Tibial nerve (tissue), 4 donors: ENCODE measurements at regions not wholly inside any gene's neighbourhood (a gene's known extent, or its start where the extent isn't known, plus 50 kb on each side); places are given as distances from the start of the nearest gene placed in this dataset.

Experiments
- EP300 ChIP-seq, 2 donors: sonication (generic); formaldehyde crosslinking; IDR thresholded peaks; one replicate each; pipeline ENCODE4 v1.6.1; 2017; ENCODE audit warnings: antibody characterized with exemption in 2 of 2, mild to moderate bottlenecking in 1 of 2
- POLR2A ChIP-seq, 2 donors: fragments of 450-650 bp; IDR thresholded peaks; one replicate each; pipeline ENCODE4 v1.6.1; 2017; ENCODE audit warnings: antibody characterized with exemption in 2 of 2, mild to moderate bottlenecking in 2 of 2, moderate library complexity in 2 of 2
- TF ChIP-seq, protein P1 (sequence below), 5 experiments: fragments of 200-600 bp in 3 of 5; fragments of 450-650 bp in 2 of 5; sonication (generic) in 3 of 5; IDR thresholded peaks; one replicate each; pipeline ENCODE4 v1.5.1; 2016 to 2019; ENCODE audit warnings: antibody characterized with exemption in 5 of 5, mild to moderate bottlenecking in 3 of 5, moderate library complexity in 2 of 5

DNA sequence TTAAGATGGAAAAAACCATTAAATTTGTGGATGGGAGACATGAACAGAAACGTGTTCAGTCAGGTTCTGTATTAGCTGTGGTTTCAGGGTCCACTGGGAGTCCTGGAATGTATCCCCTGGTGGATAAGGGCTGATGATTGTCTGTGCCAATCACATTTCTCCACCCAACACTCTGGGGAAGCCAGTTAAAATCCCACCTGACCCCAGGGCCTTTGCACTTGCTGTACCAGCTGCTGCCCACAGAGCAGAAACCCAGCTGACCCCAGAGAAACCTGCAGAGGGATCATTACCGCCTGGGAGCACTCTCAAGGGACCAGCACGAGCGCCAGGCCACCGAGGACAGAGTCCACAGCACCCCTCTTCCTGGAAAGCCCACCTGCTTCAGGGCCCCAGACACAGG lies 260.7 kb downstream of the PREX1 start:
- TF ChIP-seq, protein P1, sequence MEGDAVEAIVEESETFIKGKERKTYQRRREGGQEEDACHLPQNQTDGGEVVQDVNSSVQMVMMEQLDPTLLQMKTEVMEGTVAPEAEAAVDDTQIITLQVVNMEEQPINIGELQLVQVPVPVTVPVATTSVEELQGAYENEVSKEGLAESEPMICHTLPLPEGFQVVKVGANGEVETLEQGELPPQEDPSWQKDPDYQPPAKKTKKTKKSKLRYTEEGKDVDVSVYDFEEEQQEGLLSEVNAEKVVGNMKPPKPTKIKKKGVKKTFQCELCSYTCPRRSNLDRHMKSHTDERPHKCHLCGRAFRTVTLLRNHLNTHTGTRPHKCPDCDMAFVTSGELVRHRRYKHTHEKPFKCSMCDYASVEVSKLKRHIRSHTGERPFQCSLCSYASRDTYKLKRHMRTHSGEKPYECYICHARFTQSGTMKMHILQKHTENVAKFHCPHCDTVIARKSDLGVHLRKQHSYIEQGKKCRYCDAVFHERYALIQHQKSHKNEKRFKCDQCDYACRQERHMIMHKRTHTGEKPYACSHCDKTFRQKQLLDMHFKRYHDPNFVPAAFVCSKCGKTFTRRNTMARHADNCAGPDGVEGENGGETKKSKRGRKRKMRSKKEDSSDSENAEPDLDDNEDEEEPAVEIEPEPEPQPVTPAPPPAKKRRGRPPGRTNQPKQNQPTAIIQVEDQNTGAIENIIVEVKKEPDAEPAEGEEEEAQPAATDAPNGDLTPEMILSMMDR (IDR thresholded peaks at IDR 0.05): no peak
- TF ChIP-seq POLR2A (IDR thresholded peaks at IDR 0.05): no peak
- no peak for TF ChIP-seq EP300 (IDR thresholded peaks at IDR 0.05)
